Nucleus accumbens (tissue), 56 donors: ENCODE measurements at regions not wholly inside any gene's neighbourhood (a gene's known extent, or its start where the extent isn't known, plus 50 kb on each side); places are given as distances from the start of the nearest gene placed in this dataset.

Source experiments
- DNase-seq, 56 donors: peaks; one replicate each; lab custom pipeline; 2025; lab: John Stamatoyannopoulos, UW

- no peak for DNase-seq
Measured at GRCh38 chr4:180557348-180557747, 1685.9 kb upstream of the TENM3 start.

- DNase-seq = no peak
Measured at GRCh38 chr4:180557950-180558349, 1685.3 kb upstream of the TENM3 start.

- DNase-seq = no peak
Measured at GRCh38 chr4:180558427-180558826, 1684.8 kb upstream of the TENM3 start.

DNA sequence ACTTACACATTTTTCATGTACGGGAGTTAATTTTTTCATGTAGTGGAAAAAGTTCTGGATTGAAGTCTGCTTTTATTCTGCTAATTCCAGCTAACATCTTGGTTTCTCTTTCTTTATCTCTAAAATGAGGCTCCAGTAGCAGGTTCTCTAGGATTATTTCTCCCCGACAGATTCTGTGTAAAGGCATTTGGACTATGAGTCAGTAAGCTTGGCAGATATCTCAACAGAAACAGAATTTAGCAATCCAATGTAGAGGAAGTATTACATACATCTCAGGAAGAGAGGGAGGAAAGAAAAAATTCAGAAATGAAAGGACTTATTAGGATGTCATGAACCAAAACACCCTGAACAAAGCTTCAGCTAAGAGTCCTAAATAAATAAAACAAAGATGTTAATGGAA is 1682.3 kb upstream of the TENM3 start:
- DNase-seq = no peak

DNA sequence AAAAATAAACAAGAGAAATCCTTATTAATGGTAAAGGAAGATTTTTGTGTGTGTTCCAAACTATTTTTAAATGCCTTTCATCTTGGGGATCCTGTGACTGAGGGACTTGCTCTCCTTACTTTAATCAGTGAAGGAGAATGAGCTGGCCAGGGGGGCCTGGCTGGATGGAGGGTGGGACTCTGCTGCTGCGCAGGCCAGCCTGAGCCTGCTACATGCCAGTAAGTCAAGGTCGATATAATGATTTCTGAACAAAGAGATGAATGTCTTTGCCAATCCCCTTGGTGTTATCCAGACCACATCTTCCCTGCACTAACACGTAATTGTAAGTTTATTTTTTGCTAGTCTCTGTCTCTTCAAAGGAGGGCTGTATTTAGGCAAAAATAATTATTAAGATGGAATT is 1679.2 kb upstream of the TENM3 start:
- no peak for DNase-seq

DNA sequence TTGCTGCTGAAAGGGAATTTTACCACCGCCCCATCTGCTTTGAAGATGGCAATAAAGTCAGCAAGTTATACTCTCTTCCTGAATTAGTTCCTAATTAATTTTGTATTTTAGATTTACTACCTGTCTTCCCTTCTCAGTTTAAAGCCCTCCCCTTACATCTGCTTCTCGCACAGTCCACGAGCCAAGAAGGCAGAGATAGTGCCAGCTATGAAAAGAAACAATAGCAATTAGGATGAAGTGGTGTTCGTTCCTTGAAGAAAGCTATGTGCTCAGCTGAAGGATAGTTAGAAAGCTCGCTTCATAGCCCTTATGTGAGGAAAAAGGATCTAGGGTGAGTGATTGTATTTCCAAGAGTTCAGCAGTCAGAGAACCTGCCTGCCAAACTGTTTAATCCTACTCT is 1678.8 kb upstream of the TENM3 start:
- no peak for DNase-seq

DNA sequence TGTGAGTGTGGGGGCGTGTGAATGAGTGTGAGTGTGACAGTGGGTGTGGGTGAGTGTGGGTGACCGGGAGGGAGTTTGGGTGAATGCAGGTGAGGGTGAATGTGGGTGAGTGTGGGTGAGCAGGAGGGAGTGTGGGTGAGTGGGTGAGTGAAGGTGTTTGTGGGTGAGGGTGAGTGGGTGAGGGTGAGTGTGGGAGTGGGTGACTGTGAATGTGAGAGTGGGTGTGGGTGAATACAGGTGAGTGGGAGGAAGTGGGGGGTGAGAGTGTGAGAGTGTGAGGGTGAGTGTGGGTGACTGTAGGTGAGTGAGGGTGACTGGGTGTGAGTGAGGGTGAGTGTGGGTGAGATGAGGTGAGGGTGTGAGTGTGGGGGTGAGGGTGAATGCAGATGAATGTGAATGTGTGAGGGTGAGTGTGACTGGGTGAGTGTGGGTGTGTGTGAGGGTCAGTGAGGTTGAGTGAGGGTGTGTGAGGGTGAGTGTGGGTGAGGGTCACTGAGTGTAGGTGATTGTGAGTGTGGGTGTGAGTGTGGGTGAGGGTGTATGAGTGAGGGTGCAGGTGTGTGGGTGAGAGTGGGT is 1677.3 kb upstream of the TENM3 start:
- DNase-seq = no peak

GRCh38 chr4:180566492-180566891 is 1676.7 kb upstream of the TENM3 start:
- no peak for DNase-seq

- DNase-seq = no peak
Measured at GRCh38 chr4:180567080-180567479, 1676.1 kb upstream of the TENM3 start.

DNA sequence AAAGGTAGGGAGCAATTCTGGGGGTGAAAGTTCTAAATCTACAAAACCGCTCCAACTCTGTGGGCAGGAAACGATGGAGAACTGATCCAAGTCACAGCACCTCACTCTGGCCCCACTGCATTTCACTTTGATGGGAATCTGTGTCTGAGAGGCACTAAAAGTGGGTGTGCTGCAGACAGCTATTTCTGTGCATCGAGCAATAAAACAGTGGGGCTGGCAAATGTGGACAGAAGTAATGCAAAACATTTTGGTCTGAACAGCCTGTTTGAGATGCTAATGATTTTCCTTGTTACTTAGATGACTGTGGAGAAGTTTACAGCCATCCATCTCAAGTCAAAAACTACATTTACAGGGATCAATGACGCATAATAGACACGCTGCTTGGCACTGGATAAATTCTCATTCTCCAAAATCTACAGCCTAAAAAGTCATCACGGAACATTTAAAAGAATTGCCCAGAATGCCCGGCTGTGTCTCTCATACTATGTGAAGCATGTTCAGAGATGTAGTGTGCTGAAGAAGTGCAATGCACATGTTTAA is 1671.6 kb upstream of the TENM3 start:
- no peak for DNase-seq

GRCh38 chr4:180578175-180578574 is 1665.0 kb upstream of the TENM3 start:
- DNase-seq = no peak

- no peak for DNase-seq
Measured at GRCh38 chr4:180581061-180581460, 1662.1 kb upstream of the TENM3 start.

- DNase-seq = no peak
Measured at GRCh38 chr4:180587379-180587778, 1655.8 kb upstream of the TENM3 start.

DNA sequence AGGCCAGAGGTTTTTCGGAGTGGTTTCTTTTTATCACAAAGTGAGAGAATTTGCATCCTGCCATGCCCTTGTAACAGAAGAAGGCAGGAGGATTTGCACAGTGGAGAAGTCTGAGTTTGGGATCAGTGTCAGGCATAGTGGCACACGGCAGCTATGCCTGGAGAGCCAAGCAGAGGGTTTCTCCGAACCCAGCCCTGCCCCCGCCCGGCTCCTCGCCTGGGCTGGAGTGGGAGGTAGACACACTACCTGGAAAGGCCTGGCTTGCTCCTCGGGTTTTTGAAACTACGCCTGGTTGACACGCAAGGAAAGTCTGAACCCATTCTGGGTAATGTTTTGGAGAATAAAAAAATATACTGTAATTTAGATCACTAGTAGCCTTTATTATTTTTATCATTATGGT is 1653.6 kb upstream of the TENM3 start:
- DNase-seq = no peak

DNA sequence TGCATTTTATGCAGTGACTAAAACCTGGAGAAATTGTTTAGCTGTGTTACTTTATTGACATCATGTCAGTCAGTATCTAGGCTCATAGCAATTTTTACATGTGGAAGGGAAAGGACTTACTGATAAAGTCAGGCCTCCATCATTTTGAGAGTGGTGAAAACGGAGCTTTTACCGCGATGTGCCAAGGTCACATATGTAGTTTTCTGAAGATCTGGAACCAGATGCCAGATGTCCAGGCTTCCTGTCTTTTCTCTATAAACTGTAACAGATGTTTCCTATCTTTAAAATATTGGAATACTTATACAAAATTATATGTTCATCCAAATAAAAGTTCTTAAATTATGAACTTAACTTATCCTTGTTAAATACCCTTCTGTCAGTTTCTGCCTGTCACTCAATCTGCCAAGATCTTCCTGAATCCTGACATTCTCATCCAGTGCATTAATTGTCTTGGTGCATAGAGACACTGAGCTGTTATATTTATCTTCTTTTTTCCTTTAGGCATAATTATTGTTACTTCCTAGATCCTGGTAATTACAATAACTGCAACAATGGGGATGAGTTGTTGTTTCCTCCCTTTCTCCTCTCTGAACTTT is 1646.2 kb upstream of the TENM3 start:
- DNase-seq = no peak

GRCh38 chr4:180598281-180598680 is 1644.9 kb upstream of the TENM3 start:
- no peak for DNase-seq

GRCh38 chr4:180603791-180604190 is 1639.4 kb upstream of the TENM3 start:
- DNase-seq = no peak

DNA sequence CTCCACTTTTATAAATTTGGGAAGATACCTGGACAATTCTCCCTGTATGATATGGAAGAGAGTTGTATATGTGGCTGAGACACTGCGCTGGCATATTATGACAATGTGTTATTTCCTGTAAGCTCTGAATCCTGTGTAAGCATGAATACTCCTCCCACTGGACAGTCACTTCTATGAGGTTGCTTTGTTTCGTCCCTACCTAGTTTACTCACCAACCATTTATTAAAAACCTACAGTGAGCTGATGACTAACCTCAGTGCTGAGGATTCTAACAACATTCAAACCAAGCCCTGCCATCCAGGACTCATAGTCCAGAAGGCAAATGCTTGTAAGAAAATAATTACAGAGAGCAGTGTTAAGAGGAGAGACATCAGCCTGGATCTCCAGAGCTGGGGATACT is 1632.9 kb upstream of the TENM3 start:
- no peak for DNase-seq

DNA sequence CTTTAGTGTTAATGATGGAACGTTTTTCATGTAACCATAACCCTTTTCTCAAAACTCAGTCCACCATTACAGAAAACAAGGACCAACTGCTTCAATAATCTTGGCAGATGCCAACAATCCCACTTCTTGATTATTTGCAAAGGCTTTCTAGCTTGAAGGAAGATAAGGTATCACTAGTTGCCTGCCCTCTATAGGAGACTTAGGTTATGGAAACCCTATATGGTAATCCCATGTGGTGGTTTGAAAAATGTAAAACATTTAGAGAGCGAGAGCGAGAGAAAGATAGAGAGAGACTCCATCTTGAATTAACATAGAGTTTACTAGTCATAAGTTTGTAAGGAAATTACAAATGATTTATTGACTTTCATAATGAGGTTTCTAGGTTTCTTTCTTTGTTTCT is 1627.5 kb upstream of the TENM3 start:
- DNase-seq = no peak

GRCh38 chr4:180617196-180617595 is 1626.0 kb upstream of the TENM3 start:
- no peak for DNase-seq

DNA sequence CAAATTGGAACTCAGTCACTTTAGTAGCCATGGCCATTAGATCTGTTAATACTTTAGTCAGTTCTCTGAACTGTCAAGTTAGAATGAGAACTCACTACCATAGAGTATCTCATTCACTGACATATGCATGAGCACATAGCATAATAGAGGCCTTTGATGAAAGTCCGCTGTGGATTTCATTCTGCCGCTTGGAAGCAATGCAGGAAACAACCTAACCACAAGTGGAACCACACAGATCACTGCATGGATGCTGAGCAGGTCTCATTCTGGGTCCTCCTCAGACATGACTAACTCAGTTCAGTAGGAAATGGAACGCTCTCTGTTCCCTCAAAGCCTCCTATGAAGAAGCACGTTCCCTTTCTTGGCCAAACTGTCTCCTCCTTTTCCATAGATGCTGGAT is 1624.8 kb upstream of the TENM3 start:
- DNase-seq = no peak

DNA sequence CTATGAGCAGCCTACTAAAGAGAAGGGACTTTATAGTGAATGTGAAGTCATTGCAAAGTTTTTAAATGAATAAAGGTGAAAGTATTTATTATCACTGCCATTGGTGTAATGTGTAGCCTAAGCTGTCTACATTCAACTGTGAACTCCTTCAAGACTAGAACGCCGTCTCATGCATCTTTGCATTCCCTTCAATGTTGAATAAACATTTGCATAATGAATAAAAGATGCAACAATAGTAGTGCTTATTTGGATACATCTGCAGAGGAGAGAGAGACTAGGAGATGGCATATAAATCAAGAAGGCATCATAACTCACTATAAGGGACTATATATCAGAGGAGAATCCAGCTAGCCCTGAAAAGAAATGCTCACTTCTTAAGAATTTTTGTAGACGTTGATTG is 1623.8 kb upstream of the TENM3 start:
- DNase-seq = no peak

DNA sequence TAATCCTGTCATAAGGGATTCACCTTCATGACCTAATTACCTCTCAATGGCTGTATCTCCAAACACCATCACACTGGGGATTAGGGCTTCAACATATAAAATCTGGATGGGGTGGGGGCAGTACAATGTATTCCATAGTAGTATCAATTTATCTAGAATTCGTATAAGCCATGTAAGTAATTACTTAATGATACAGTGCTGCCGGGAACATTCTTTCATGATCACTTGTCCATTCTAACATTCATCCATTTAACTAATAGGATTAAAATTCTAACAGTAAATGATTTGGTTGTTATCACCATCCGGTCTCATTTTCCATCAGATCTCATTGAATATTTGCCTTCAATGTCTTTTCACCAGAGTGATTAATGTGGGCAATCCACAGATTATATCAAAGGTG is 1620.9 kb upstream of the TENM3 start:
- DNase-seq = no peak
